Loucy (cell line): ENCODE measurements at regions not wholly inside any gene's neighbourhood (a gene's known extent, or its start where the extent isn't known, plus 50 kb on each side); places are given as distances from the start of the nearest gene placed in this dataset.

Source experiments
- H2AFZ ChIP-seq: fragments of 200-600 bp; sonication (generic); 2 replicates; pipeline ENCODE4 v1.6.0; 2016; ENCODE audit warnings: antibody characterized with exemption, mild to moderate bottlenecking, low read length, moderate library complexity
- H3F3A ChIP-seq: fragments of 200-600 bp; 2 replicates; pipeline ENCODE4 v1.6.0; 2016; ENCODE audit warnings: antibody characterized with exemption, low read depth, mild to moderate bottlenecking
- H3K27me3 ChIP-seq: fragments of 200-600 bp; sonication (generic); 2 replicates; pipeline ENCODE4 v1.6.1; 2014; ENCODE audit warnings: low read length, mild to moderate bottlenecking; ENCODE audit not compliant: insufficient read depth, poor library complexity, severe bottlenecking
- H3K36me3 ChIP-seq: fragments of 200-600 bp; sonication (generic); 2 replicates; pipeline ENCODE4 v1.6.1; 2016; ENCODE audit warnings: low read length; ENCODE audit not compliant: insufficient read depth
- H3K4me1 ChIP-seq: fragments of 200-600 bp; sonication (generic); 2 replicates; pipeline ENCODE4 v1.5.1; 2014; ENCODE audit warnings: low read length, mild to moderate bottlenecking; ENCODE audit not compliant: insufficient read depth, poor library complexity, severe bottlenecking
- H3K4me2 ChIP-seq: fragments of 200-600 bp; sonication (generic); 2 replicates; pipeline ENCODE4 v1.6.0; 2014; ENCODE audit warnings: antibody characterized with exemption, low read length, low read depth, mild to moderate bottlenecking; ENCODE audit not compliant: poor library complexity, severe bottlenecking
- H3K4me3 ChIP-seq: fragments of 200-600 bp; sonication (generic); 2 replicates; pipeline ENCODE4 v1.5.1; 2014; ENCODE audit warnings: low read length, mild to moderate bottlenecking, mixed read lengths; ENCODE audit not compliant: poor library complexity, severe bottlenecking
- H3K79me2 ChIP-seq: fragments of 200-600 bp; sonication (generic); 2 replicates; pipeline ENCODE4 v1.6.1; 2014; ENCODE audit warnings: low read length; ENCODE audit not compliant: insufficient read depth
- H3K9ac ChIP-seq: fragments of 200-600 bp; sonication (generic); 2 replicates; pipeline ENCODE4 v1.6.0; 2014; ENCODE audit warnings: mild to moderate bottlenecking, low read depth, low read length, moderate library complexity; ENCODE audit not compliant: poor library complexity, severe bottlenecking
- H3K9me2 ChIP-seq: fragments of 200-600 bp; sonication (generic); replicated peaks from 2 replicates; pipeline ENCODE4 v1.6.1; 2016; ENCODE audit warnings: low read depth, low read length, mixed read lengths
- H3K9me3 ChIP-seq: fragments of 200-600 bp; sonication (generic); 2 replicates; pipeline ENCODE4 v1.6.1; 2014; ENCODE audit warnings: mild to moderate bottlenecking, antibody characterized with exemption, low read length, low read depth; ENCODE audit not compliant: insufficient read depth
- H4K20me1 ChIP-seq: fragments of 200-600 bp; sonication (generic); 2 replicates; pipeline ENCODE4 v1.6.0; 2014; ENCODE audit warnings: antibody characterized with exemption, low read length, mild to moderate bottlenecking; ENCODE audit not compliant: insufficient read depth, poor library complexity, severe bottlenecking
- EZH2phosphoT487 ChIP-seq: fragments of 200-600 bp; IDR thresholded peaks from 2 replicates; pipeline ENCODE4 v1.6.1; 2018; ENCODE audit warnings: antibody characterized with exemption, mild to moderate bottlenecking, moderate library complexity, borderline replicate concordance
- TF ChIP-seq, protein P1 (sequence below): fragments of 200-600 bp; sonication (generic); conservative IDR thresholded peaks from 2 replicates; pipeline ENCODE4 v1.5.1; 2014; ENCODE audit warnings: mild to moderate bottlenecking, antibody characterized with exemption, low read length

DNA sequence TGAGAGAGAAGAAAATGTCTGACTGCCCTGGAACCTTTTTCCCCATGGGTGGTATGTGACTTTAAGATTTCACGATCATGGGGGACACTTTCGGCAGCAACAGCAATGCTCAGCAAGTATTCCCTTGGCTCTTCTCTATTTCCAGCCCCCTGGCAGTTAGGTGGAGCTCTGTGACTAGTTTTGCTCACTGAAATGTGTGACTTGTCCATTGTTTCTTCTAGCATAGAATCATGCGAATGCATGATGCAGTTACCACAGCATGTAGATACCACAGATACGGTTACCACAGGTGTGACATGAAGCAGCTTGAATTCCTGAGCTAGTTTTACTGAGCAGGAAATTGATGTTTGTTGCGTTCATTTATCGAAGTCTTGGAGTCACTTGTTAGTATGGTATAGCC lies 1034.5 kb upstream of the EEF2KMT start:
- H4K20me1 ChIP-seq = no peaks in the 10 kb centered on the region
- no peak overlapping the region for H3K4me3 ChIP-seq
- no peaks in the 10 kb centered on the region for H3K27me3 ChIP-seq
- H3K4me1 ChIP-seq = no peaks in the 10 kb centered on the region
- no peaks in the 10 kb centered on the region for H3K36me3 ChIP-seq
- H2AFZ ChIP-seq = no peak overlapping the region
- TF ChIP-seq, protein P1, sequence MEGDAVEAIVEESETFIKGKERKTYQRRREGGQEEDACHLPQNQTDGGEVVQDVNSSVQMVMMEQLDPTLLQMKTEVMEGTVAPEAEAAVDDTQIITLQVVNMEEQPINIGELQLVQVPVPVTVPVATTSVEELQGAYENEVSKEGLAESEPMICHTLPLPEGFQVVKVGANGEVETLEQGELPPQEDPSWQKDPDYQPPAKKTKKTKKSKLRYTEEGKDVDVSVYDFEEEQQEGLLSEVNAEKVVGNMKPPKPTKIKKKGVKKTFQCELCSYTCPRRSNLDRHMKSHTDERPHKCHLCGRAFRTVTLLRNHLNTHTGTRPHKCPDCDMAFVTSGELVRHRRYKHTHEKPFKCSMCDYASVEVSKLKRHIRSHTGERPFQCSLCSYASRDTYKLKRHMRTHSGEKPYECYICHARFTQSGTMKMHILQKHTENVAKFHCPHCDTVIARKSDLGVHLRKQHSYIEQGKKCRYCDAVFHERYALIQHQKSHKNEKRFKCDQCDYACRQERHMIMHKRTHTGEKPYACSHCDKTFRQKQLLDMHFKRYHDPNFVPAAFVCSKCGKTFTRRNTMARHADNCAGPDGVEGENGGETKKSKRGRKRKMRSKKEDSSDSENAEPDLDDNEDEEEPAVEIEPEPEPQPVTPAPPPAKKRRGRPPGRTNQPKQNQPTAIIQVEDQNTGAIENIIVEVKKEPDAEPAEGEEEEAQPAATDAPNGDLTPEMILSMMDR = no peak
- no peak for TF ChIP-seq EZH2phosphoT487
- H3K9me2 ChIP-seq = no peaks in the 10 kb centered on the region
- no peak overlapping the region for H3K9ac ChIP-seq
- H3K9me3 ChIP-seq = no peaks in the 10 kb centered on the region
- H3K79me2 ChIP-seq = no peaks in the 10 kb centered on the region
- no peak overlapping the region for H3K4me2 ChIP-seq
- no peaks in the 10 kb centered on the region for H3F3A ChIP-seq

DNA sequence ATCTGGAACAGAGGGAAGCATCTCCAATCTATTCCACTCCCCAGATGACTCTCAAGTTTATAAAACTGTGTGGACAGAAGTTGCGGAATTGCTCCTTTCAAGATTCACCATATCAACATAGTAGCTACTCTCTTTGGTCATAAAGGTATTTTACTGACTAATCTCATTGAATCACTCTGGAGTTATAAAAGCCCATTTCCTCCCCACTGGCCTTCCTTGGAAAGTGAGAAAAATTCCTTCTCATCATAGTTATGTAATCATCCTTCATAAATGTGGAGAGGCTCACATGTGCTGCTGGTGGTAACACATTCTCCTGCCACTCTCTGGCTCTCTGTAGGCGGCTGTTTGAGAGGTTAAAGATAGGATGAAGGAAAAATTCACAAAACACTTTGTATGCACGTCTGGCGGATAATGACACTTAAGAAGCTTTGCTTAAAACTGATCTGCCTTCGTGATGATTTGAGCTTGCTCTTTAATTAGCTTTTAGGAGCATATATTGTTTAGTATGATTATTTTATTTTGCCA lies 1034.0 kb upstream of the EEF2KMT start:
- Histone ChIP-seq H2AFZ (no peak overlapping the region), H3K4me2 (no peak overlapping the region), H3F3A (no peaks in the 10 kb centered on the region), H3K4me1 (no peaks in the 10 kb centered on the region), H3K27me3 (no peaks in the 10 kb centered on the region), H3K79me2 (no peaks in the 10 kb centered on the region), H3K9me2 (no peaks in the 10 kb centered on the region), H4K20me1 (no peaks in the 10 kb centered on the region), H3K9me3 (no peaks in the 10 kb centered on the region), H3K4me3 (no peak overlapping the region), H3K36me3 (no peaks in the 10 kb centered on the region), H3K9ac (no peak overlapping the region)
- no peak for TF ChIP-seq EZH2phosphoT487
- TF ChIP-seq, protein P1 = no peak

DNA sequence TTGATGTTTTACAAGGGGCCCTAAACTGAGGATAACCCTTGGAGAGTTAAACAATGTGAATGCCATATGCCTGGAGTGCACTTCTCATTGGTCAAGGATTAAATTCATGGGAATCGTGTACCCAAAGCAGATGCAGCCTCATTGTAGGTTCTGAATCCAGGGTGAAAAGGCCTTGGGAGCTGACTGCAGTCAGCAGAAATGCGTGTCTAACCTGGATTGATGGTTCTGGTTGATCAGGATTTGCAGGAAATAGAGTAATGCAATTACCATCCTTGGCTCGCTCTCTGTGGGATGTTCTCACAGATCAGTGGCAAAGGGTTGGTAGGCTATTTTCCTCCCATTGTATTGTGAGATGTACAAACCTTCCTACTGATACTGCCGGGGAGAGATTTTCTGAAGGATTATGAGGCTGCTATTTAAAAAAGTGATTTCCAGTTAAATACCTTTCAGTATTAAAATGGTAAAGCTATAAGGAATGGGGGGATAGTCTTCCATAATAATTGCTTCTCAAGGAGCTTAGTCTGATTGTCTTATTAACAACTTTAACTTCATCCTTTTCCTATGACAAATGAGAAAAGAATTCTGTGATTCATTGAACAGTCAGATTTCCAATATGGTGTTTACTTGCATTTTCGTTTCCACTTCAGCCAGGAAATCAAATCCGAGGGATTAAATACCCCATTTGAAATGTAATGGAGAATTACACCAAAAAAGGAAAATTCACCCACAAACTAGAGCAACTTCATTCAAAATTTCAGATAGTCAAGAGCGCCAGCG lies 1028.1 kb upstream of the EEF2KMT start:
- TF ChIP-seq EZH2phosphoT487 = no peak
- H3K9me2 ChIP-seq = no peaks in the 10 kb centered on the region

DNA sequence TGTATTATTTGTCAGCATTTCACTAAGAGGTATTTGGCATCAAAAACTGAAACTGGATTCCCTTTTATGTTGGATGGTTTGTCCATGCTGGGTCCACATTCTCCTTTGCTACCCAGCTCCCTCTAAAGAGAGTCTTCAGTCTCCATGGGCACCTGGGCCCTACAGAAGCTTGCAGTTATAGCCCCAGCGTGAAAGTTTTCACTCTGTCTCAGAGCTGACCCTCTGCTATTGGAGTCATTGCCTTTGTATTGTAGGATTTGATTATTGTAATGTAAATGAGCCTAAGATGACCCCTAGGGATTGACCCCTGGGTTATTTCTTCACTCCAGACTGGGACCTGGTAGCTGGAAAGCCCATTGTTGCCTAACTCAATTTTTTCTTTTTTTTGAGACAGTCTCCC lies 1026.5 kb upstream of the EEF2KMT start:
- Histone ChIP-seq H3F3A (no peaks in the 10 kb centered on the region), H3K27me3 (no peaks in the 10 kb centered on the region), H2AFZ (no peak overlapping the region), H3K4me2 (no peak overlapping the region), H3K4me3 (no peak overlapping the region), H3K9me3 (no peaks in the 10 kb centered on the region), H3K9ac (no peak overlapping the region), H3K79me2 (no peaks in the 10 kb centered on the region), H4K20me1 (no peaks in the 10 kb centered on the region), H3K4me1 (no peaks in the 10 kb centered on the region), H3K36me3 (no peaks in the 10 kb centered on the region), H3K9me2 (no peaks in the 10 kb centered on the region)
- no peak for TF ChIP-seq EZH2phosphoT487
- TF ChIP-seq, protein P1 = no peak

More for the DNA sequence above, 1028.1 kb upstream of the EEF2KMT start:
- H4K20me1 ChIP-seq = no peaks in the 10 kb centered on the region
- H3K4me2 ChIP-seq = no peak overlapping the region
- H3K36me3 ChIP-seq = no peaks in the 10 kb centered on the region
- H3K4me1 ChIP-seq = no peaks in the 10 kb centered on the region
- H3K27me3 ChIP-seq = no peaks in the 10 kb centered on the region
- no peaks in the 10 kb centered on the region for H3F3A ChIP-seq
- H3K4me3 ChIP-seq = no peak overlapping the region
- H3K9ac ChIP-seq = no peak overlapping the region
- no peaks in the 10 kb centered on the region for H3K9me3 ChIP-seq
- no peaks in the 10 kb centered on the region for H3K79me2 ChIP-seq
- H2AFZ ChIP-seq = no peak overlapping the region
